G401 (cell line): ENCODE measurements at regions not wholly inside any gene's neighbourhood (a gene's known extent, or its start where the extent isn't known, plus 50 kb on each side); places are given as distances from the start of the nearest gene placed in this dataset.

Experiments
- DNase-seq: peaks from one replicate; pipeline ENCODE4 v3.0.0-alpha.2; 2015; ENCODE audit warnings: low spot score
- in situ Hi-C: cut with HindIII; loops from 2 replicates; pipeline ENCODE4 v1.10.0; 2016; ENCODE audit warnings: low sequenced_read_pairs, mixed read lengths

DNA sequence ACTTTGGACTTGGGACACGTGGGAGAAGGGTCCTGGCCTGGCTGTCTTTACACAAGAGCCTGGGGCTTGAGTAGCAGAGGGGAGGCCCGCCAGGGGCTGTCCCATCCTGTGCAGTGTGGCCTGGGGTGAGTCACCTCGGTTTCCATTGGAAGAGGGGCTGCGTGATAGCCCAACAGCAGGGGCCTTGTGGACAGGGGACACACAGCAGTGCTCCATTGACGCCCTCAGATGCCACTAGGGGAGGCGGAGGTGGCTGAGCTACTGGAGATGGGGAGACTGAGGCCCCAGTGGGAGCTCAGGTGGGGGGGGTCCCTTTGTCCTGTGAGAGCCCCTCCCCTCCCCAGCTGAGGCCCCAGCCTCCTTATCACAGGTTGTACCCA, 50.0 kb upstream of the RNU6ATAC start:
- no peak for DNase-seq

DNA sequence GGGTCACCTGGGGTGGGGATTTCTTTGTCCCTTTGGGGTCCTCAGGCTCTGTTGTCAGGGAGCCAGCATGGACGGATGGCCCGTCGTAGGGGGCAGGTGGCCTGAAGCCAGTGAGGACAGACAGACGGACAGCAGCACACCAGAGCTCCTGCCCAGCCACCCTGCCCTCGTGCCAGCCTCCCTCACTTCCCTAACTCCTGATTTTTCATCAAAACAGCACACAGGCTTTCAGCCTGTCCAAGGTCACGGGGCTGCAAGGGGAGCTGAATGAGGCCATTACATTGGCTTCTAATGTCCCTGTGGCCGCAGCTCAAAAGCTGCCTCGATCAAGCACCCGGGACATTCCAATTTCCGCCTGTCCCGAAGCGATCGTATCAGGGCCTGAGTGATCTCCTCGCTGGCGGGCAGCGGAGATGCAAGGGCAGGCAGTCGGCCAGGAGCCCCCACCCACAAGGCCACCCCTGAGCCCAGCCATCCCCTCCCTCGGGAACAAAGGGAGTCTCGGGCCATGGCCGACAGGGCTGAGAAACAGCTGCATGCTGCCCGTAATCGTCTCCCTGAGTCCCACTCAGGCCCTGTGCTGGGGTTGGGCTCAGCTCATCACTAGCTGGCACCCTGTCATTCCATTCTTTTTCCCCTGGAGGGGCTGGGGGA, 50.5 kb upstream of the RNU6ATAC start:
- DNase-seq, result no peak
- in situ Hi-C loops, result no loop called here

More for the DNA sequence above, 50.0 kb upstream of the RNU6ATAC start:
- in situ Hi-C loops, result no loop called here

DNA sequence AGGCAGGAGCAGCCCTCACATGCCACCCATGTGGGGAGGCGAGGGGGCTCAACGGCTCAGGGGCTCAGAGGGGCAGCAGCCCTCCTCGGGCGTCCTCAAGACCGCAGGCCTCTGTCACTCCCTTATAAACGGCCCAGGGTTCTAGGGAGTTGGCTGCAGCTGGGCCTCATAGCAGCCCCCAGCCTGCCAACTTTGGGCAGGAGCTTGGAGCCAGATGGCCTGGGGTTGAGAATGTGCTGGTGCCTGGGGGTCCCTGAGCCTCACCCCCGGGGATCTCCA, 51.0 kb upstream of the RNU6ATAC start:
- in situ Hi-C loops, result no loop called here
- DNase-seq, result no peak

DNA sequence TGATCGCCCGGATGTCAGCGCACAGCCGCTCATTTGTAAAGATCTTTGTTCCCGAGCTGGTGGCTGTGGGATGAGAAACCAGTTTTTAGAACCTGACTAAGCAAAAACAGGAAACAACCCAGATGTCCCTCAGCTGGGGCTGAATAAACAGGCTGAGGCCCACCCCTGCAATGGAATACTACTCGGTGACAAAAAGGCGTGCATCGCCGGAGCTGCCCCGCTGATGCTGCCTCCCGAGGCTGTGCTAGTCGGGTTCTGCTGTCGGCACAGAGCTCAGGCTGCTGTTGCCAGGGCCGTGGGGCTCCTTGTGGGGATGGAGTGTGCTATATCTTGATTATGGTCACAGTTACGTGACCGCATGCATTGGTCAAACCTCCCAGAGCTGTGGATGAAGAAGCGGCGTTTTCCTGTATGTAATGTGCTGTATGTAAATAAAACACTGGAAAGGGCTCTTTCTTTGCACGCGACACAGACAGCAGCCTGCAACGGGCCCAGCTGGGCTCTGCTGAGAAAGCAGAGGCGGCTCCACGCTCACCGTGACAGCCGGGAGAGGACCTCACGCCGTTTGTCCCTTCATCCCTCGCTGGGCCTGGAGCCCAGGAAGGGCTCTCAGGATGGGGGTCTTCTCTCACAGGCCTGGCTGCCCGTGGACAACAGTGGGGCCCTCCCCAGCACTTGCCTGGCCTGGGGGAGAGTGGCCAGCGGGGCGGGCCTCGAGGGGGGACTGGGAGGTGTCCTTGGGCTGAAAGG, 51.5 kb upstream of the RNU6ATAC start:
- DNase-seq, result no peak
- in situ Hi-C loops, result no loop called here

DNA sequence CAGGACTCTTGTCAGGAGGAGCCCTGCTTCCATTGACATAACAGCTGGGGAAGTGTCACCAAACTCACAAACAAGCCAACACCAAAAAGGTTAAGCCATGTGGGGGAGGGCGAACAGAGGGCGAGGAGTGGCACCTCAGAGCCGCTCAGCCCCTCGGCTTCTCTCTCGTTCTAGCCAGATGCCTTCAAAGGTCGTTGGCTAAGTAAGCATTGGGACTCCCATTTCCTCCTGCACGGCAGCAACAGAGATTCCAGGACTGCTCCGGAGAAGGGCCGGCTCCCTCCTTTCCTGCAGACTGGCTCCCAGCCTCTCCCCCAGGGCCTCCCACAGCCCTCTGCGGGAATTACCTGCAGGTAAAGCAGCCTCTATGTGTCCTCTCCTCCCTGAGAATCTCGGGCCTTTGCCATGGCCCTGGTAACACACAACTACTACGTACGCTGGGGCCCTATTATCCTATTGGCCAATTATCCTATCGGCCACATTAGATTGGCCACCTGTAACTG, 52.1 kb upstream of the RNU6ATAC start:
- DNase-seq, result no peak
- in situ Hi-C loops, result no loop called here

DNA sequence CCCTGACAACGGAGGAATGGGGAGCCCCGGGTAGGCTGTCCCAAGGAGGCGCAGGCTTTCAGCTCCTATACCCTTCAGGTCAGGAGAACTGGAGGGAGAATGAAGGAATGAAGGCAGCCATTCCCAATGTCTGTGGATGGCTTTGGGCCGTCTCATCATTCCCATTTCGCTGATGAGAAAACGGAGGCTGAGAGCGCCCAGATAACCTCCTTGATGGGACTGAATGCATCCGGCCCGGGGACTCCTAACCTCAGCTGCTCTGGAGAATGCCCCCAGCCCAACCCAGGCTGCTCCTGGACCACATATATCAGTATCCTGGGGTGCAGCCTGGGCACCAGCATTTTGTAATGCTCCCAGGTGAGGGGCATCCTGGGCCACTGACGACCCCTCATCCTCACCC, 52.6 kb upstream of the RNU6ATAC start:
- no peak for DNase-seq
- in situ Hi-C loops, result no loop called here

DNA sequence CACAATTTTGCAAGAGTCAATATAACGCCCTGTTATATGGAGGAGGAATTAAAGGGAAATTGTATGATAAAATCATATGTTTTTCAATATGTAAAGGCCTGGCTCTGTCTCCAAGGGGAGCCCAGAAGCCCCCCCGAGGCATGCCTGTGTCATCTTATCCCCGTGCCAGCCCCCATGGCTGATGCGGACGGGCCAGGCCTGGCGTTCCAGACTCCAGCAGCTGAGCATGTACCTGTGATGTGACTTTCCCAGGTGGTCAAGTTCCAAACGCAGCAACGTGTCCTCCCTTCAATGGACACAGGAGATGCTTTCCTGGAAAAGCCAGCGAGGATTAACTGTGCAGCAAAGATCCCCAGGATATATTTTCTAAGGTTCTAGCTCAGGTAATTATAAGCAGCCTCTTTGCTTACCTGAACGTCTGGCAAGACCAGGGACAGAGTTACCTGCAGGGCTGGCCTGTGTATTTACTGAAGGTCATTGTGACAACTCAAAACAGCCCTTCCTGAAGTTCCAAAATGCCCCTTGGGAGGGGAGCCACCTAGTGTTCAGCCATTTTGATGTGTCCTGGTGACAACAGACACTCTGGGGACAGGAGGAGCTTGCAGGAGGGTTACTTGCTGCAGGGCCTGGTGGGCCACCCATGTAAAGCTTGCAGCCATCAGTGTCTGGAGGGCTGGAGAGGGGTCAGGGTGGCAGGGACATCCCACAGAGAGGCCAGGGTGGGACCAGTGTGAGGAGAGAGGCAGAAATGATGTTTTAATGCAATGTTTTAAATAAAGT, 53.3 kb upstream of the RNU6ATAC start:
- in situ Hi-C loops, result no loop called here
- DNase-seq, result no peak

DNA sequence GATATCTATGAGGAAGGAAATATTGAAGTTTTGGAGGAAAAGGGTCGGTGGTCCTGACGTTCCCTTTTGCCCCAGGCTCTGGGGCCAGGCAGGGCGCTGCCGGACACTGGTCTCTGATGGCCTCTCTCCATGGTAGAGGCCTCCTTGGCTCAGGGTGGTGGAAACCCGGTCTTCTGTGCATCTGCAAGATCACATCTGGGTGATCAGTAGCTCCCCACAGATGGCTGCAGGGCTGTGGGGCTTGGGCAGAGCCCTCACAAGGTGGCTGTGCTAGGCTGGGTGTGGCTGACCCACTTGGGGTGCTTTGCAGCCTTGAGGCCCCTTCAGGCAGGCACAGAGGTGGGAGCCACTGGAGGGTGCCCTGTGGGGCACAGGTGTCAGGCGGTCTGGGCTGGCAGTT, 53.9 kb upstream of the RNU6ATAC start:
- in situ Hi-C loops, result no loop called here
- DNase-seq, result no peak

DNA sequence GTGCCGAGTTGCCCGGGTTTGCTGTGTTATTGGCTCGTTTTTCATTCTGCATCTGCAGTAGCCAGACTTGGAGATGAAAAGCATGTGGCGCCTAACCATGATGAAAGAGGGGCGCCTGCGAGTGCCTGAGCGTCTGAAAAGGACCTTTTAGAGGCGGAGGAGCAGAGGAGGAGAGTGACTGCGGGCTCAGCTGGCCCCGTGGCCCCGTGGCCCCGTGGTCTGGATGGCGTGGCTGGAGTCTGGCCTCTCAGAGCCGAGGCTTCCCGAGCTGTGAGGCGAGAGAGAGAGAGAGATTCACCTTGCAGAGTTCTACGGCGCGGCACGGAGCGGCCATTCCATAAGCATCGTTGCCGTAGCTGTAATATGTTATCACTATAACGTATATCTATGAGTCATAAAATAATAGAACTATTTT, 55.3 kb upstream of the RNU6ATAC start:
- in situ Hi-C loops, result no loop called here
- DNase-seq, result no peak

DNA sequence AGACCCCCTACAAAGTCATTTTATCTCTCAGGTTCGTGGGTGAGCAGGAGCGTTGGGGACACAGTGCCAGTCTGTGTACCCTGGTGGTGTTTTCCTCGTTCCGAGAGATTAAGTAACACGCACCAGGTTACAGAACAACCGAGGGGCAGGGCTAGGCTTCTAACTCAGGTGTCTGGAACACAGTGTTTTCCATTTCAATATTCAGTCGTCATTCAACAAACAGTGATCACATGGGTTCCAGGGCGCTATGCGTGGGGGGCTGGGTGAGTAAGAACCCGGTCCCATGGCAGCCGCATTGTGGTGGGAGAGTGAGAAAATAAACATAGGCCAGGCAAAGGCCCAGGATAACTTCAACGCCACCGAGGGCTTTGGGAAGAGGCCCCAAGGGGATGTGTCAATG, 55.9 kb upstream of the RNU6ATAC start:
- DNase-seq, result no peak
- in situ Hi-C loops, result no loop called here

DNA sequence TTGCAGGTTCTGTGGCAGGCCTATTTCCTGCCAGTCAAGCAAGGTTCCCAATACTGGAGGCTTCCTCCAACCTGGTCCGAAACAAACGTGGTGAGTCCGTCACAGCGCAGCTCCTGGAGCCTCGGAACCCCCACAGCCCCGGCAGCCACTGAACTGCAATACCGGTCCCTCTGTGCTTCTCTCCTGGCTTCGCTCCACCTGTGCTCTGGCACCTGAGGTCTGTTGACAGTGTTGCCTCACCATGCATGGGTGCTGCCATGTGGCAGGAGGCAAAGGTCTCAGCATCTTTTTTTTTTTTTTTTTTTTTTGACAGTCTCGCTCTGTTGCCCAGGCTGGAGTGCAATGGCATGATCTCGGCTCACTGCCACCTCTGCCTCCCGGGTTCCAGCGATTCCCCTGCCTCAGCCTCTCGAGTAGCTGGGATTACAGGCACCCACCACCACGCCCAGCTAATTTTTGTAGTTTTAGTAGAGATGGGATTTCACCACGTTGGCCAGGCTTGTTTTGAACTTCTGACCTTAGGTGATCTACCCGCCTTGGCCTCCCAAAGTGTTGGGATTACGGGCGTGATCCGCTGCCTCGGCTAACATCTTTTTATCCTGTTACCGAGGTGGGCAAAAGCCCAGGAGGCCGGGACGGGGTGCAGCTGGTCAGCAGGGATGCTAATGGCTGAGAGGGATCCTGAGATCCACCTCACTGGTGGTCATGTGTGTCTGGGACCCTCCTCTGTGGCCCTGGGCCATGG, 57.1 kb upstream of the RNU6ATAC start:
- no peak for DNase-seq
- in situ Hi-C loops, result no loop called here

DNA sequence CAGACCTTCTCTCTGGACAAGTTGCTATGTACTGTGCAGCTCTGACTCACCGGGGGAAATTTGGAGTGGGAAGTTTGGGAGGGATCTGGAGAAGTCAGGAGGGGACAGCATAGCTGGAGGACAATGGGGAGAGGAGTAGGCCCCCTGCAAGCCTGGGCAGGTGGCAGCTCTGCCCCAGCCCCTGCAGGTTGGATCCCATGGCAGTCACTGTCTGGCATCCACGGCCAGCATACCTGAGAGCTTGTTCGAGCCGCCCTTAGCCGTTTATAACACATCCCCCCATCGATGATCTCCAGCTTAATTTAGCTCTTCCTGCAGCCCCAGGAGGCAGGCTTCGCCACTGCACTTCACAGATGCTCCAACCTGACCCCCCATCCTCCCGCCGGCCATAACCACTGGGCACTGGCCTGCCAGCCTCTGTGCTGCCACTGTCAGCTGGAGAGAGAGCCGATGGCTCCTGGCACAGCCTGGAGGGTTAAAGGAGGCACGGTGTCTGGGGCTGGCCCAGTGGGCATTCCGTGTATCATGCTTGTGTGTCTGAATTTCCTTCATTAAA, 57.7 kb upstream of the RNU6ATAC start:
- in situ Hi-C loops, result no loop called here
- DNase-seq, result no peak

DNA sequence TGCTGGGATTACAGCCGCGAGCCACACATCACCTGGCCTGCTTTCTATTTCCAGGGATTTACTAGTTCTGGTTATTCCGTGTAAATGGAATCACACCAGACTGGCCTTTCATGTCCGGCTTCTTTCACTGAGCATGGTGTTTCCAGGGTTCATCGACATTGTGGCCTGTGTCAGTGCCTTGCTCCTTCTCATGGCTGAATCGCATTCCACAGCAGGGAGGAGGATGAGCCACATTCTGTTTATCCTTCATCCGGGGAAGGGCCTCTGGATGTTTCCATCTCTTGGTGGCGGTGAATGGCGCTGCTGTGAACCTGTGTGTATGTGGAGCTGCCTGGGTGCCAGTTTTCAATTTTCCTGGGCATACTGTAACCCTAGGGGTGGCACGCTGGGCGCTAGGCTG, 58.7 kb upstream of the RNU6ATAC start:
- in situ Hi-C loops, result no loop called here

DNA sequence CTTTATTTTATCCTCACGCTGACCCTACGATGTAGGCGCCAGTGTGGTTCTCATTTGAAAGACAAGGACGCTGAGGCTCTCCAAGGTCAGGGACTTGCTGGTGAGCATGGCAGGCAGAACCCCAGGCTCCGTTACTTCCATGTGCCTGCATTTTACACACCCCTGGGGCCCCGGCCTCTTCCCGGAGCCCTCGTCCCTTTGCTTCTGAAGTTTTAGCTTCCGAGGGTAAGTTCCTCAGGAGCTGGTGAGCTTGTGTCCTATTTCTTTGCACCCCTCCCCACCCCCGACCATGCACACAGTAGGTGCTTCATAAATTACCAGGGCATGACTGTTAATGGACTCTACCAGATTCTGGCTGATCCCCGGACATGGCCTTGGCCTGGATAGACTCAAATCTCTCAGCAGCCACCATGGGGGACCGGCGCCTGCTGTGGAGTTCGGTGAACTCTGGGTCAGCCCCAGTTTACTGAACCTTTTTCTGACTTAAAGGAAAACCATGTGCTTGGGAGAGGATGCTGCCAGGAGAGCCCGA, 59.3 kb upstream of the RNU6ATAC start:
- no peak for DNase-seq
- in situ Hi-C loops, result no loop called here

More for the DNA sequence above, 58.7 kb upstream of the RNU6ATAC start:
- DNase-seq, result no peak

DNA sequence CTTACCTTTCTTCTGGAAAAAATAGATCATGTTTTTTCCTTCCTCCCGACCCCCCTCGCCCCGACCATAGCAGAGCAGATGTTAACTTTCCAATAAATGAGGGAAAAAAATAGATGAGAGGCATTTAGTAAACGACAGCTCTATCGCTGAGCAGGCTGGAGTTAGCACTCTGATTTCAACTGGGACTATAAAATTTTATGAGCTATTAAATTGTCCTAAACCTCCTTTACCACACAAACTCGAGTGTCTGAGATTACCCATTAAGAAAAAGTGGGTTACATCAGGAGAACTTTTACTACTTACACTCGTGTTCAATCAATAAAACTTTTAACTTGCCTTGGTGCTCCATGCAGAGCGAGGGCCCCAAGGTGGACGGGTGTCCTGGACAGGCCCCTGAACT, 59.8 kb upstream of the RNU6ATAC start:
- in situ Hi-C loops, result no loop called here
- DNase-seq, result no peak

DNA sequence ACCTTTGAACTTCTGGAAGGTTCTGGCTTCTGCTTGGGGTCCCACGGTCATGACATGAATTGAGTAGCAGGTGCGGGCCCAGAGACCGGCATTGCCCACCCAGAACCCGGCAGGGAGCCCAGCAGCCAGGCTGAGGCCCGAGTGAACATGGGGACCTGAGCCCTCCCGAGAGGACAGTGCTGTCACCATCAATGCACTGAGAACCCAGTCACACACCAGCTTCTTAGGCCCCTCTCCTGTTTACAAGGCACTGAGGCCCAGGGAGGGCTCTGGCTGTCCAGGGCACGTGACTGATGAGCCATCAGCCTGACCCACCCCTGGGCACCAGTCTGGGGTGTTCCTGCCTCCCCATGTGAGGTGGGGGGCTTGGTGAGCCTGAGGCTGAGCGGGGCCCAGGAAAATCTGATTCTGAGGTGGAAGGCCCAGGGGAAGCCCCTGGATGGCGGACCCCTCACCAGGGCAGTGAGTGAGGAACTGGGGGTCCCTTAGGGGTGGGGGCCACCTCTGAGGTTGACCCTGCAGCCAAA, 60.3 kb upstream of the RNU6ATAC start:
- no peak for DNase-seq
- in situ Hi-C loops, result no loop called here

DNA sequence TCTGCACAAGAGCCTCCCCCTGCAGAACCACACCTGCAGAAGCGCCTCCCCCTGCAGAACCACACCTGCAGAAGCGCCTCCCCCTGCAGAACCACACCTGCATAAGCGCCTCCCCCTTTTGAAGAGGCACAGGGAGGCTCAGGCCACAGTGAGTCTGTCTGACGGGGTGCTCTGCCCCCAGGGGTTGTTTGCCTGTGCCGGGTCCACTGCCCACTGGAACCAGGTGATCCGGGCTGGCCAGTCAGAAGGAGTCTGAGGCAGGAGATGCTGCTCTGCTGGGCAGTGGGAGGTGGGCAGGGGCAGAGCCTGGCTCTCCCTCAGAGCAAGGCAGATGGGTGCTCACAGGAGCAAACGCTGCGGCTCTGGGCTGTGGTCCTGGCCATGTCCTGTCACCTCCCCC, 60.8 kb upstream of the RNU6ATAC start:
- in situ Hi-C loops, result no loop called here
- DNase-seq, result no peak

DNA sequence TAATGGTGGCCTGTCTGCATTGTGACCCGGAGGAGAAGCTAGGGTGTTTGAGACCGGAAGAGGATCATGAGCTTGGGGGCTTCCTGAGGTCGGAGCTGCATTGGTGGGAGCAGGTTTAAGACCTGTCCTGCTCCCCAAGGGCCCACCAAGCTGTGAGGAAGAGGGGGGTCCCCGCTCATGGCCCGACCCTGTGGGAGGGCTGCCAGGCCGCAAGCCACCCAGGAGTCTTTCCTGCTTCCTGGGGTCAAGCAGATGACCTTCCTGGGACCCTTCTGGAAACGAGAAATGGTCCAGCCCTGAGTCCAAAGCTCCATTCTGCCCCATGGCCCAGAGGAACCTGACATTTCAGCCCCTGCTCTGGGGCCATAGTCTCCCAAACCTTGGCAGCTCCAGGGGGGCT, 61.5 kb upstream of the RNU6ATAC start:
- in situ Hi-C loops, result no loop called here
- DNase-seq, result no peak
